Stimulated activated naive CD8-positive, alpha-beta T cell treated with anti-CD3 and anti-CD28 coated beads, Interleukin-15, Interleukin-2, amounts not matched to agents 100 ng/mL and 50 ng/mL, for 24 hours (primary cell): ENCODE measurements at regions not wholly inside any gene's neighbourhood (a gene's known extent, or its start where the extent isn't known, plus 50 kb on each side); places are given as distances from the start of the nearest gene placed in this dataset.
"Not testable (repeated sequence)": the region's sequence is repeated elsewhere in the genome, so short reads cannot be mapped to it uniquely, and the experiment has no call there.

Source experiments
- H3K27ac Mint-ChIP-seq: one replicate; pipeline ENCODE4 v1.8.0; 2021; ENCODE audit warnings: mild to moderate bottlenecking, mixed read lengths
- H3K27me3 Mint-ChIP-seq: one replicate; pipeline ENCODE4 v1.8.0; 2021; ENCODE audit warnings: mixed read lengths
- H3K36me3 Mint-ChIP-seq: one replicate; pipeline ENCODE4 v1.8.0; 2021; ENCODE audit warnings: low read depth, mixed read lengths
- H3K4me1 Mint-ChIP-seq: one replicate; pipeline ENCODE4 v1.8.0; 2021; ENCODE audit warnings: low read depth, mixed read lengths
- H3K4me3 Mint-ChIP-seq: one replicate; pipeline ENCODE4 v1.8.0; 2021; ENCODE audit warnings: mild to moderate bottlenecking, mixed read lengths
- H3K9me3 Mint-ChIP-seq: one replicate; pipeline ENCODE4 v1.8.0; 2021; ENCODE audit warnings: mixed read lengths

- Mint-ChIP-seq H3K27me3 (peaks cover 7% of the 10 kb centered on the region), H3K27ac (no peak overlapping the region), H3K36me3 (no peaks in the 10 kb centered on the region), H3K4me1 (no peaks in the 10 kb centered on the region), H3K4me3 (no peak overlapping the region), H3K9me3 (no peaks in the 10 kb centered on the region)
Measured at GRCh38 chr9:87395804-87396479, 101.7 kb upstream of the DAPK1 start.

GRCh38 chr9:87401681-87402080, 96.0 kb upstream of the DAPK1 start:
- Mint-ChIP-seq H3K4me3 (no peak overlapping the region), H3K27me3 (peaks cover 5% of the 10 kb centered on the region), H3K36me3 (no peaks in the 10 kb centered on the region), H3K27ac (no peak overlapping the region), H3K4me1 (no peaks in the 10 kb centered on the region), H3K9me3 (no peaks in the 10 kb centered on the region)

- Mint-ChIP-seq H3K9me3 (no peaks in the 10 kb centered on the region), H3K36me3 (no peaks in the 10 kb centered on the region), H3K4me1 (no peaks in the 10 kb centered on the region), H3K27ac (no peak overlapping the region), H3K27me3 (peaks cover 5% of the 10 kb centered on the region), H3K4me3 (no peak overlapping the region)
Measured at GRCh38 chr9:87402537-87402936, 95.1 kb upstream of the DAPK1 start.

GRCh38 chr9:87405677-87406542, 91.8 kb upstream of the DAPK1 start:
- no peaks in the 10 kb centered on the region for H3K36me3 Mint-ChIP-seq

GRCh38 chr9:87406543-87407166, 91.0 kb upstream of the DAPK1 start:
- peaks cover 5% of the 10 kb centered on the region for H3K27me3 Mint-ChIP-seq
- H3K27ac Mint-ChIP-seq, result no peak overlapping the region
- H3K36me3 Mint-ChIP-seq, result no peaks in the 10 kb centered on the region
- H3K9me3 Mint-ChIP-seq, result no peaks in the 10 kb centered on the region
- no peaks in the 10 kb centered on the region for H3K4me1 Mint-ChIP-seq
- no peak overlapping the region for H3K4me3 Mint-ChIP-seq

More at GRCh38 chr9:87405677-87406542, 91.8 kb upstream of the DAPK1 start:
- no peaks in the 10 kb centered on the region for H3K4me1 Mint-ChIP-seq
- H3K9me3 Mint-ChIP-seq, result no peaks in the 10 kb centered on the region
- no peak overlapping the region for H3K27ac Mint-ChIP-seq
- H3K27me3 Mint-ChIP-seq, result peaks cover 5% of the 10 kb centered on the region
- no peak overlapping the region for H3K4me3 Mint-ChIP-seq

- H3K36me3 Mint-ChIP-seq, H3K4me1 Mint-ChIP-seq, H3K9me3 Mint-ChIP-seq, H3K27ac Mint-ChIP-seq, H3K27me3 Mint-ChIP-seq, H3K4me3 Mint-ChIP-seq: not testable (repeated sequence)
Measured at GRCh38 chr9:87410047-87411005, 87.3 kb upstream of the DAPK1 start.

GRCh38 chr9:87420884-87421283, 76.8 kb upstream of the DAPK1 start:
- no peaks in the 10 kb centered on the region for H3K4me1 Mint-ChIP-seq
- H3K36me3 Mint-ChIP-seq, result no peaks in the 10 kb centered on the region
- peaks cover 12% of the 10 kb centered on the region for H3K9me3 Mint-ChIP-seq
- peaks cover 1% of the 10 kb centered on the region for H3K27me3 Mint-ChIP-seq
- no peak overlapping the region for H3K4me3 Mint-ChIP-seq
- no peak overlapping the region for H3K27ac Mint-ChIP-seq

- H3K9me3 Mint-ChIP-seq, result peaks cover 12% of the 10 kb centered on the region
- no peaks in the 10 kb centered on the region for H3K36me3 Mint-ChIP-seq
- H3K4me3 Mint-ChIP-seq, result no peak overlapping the region
- peaks cover 4% of the 10 kb centered on the region for H3K27me3 Mint-ChIP-seq
- no peaks in the 10 kb centered on the region for H3K4me1 Mint-ChIP-seq
- H3K27ac Mint-ChIP-seq, result no peak overlapping the region
Measured at GRCh38 chr9:87421734-87422133, 75.9 kb upstream of the DAPK1 start.

- Mint-ChIP-seq H3K36me3 (no peaks in the 10 kb centered on the region), H3K4me3 (no peak overlapping the region), H3K9me3 (peaks cover 12% of the 10 kb centered on the region), H3K4me1 (no peaks in the 10 kb centered on the region), H3K27me3 (peaks cover 4% of the 10 kb centered on the region), H3K27ac (no peak overlapping the region)
Measured at GRCh38 chr9:87422999-87423398, 74.7 kb upstream of the DAPK1 start.

- H3K4me1 Mint-ChIP-seq, H3K27me3 Mint-ChIP-seq, H3K27ac Mint-ChIP-seq, H3K36me3 Mint-ChIP-seq, H3K4me3 Mint-ChIP-seq: not testable (repeated sequence)
- H3K9me3 Mint-ChIP-seq, result peaks cover 12% of the 10 kb centered on the region
Measured at GRCh38 chr9:87423885-87424284, 73.8 kb upstream of the DAPK1 start.

- no peak overlapping the region for H3K27ac Mint-ChIP-seq
Measured at GRCh38 chr9:87425202-87425601, 72.5 kb upstream of the DAPK1 start.

GRCh38 chr9:87427851-87428506, 69.7 kb upstream of the DAPK1 start:
- H3K4me3 Mint-ChIP-seq, result no peak overlapping the region
- peaks cover 9% of the 10 kb centered on the region for H3K9me3 Mint-ChIP-seq
- H3K27ac Mint-ChIP-seq, result no peak overlapping the region
- no peaks in the 10 kb centered on the region for H3K4me1 Mint-ChIP-seq
- H3K36me3 Mint-ChIP-seq, result no peaks in the 10 kb centered on the region
- H3K27me3 Mint-ChIP-seq, result peaks cover 4% of the 10 kb centered on the region

More at GRCh38 chr9:87425202-87425601, 72.5 kb upstream of the DAPK1 start:
- Mint-ChIP-seq H3K4me1 (no peaks in the 10 kb centered on the region), H3K27me3 (peaks cover 4% of the 10 kb centered on the region), H3K36me3 (no peaks in the 10 kb centered on the region), H3K9me3 (peaks cover 12% of the 10 kb centered on the region), H3K4me3 (no peak overlapping the region)

GRCh38 chr9:87428659-87429058, 69.0 kb upstream of the DAPK1 start:
- no peaks in the 10 kb centered on the region for H3K4me1 Mint-ChIP-seq
- H3K9me3 Mint-ChIP-seq, result peaks cover 9% of the 10 kb centered on the region
- H3K27ac Mint-ChIP-seq, result no peak overlapping the region
- H3K27me3 Mint-ChIP-seq, result peaks cover 4% of the 10 kb centered on the region
- no peaks in the 10 kb centered on the region for H3K36me3 Mint-ChIP-seq
- H3K4me3 Mint-ChIP-seq, result no peak overlapping the region

- Mint-ChIP-seq H3K4me3 (no peak overlapping the region), H3K27ac (no peak overlapping the region), H3K27me3 (no peaks in the 10 kb centered on the region), H3K4me1 (no peaks in the 10 kb centered on the region), H3K9me3 (no peaks in the 10 kb centered on the region), H3K36me3 (no peaks in the 10 kb centered on the region)
Measured at GRCh38 chr9:87431837-87432236, 65.8 kb upstream of the DAPK1 start.
